HG03139 (cell line): ENCODE measurements at regions not wholly inside any gene's neighbourhood (a gene's known extent, or its start where the extent isn't known, plus 50 kb on each side); places are given as distances from the start of the nearest gene placed in this dataset.

Experiments
- ATAC-seq: cut with Tn5 transposase; IDR thresholded peaks from one replicate; pipeline ENCODE4 v1.9.1; 2021; ENCODE audit not compliant: unreplicated experiment

DNA sequence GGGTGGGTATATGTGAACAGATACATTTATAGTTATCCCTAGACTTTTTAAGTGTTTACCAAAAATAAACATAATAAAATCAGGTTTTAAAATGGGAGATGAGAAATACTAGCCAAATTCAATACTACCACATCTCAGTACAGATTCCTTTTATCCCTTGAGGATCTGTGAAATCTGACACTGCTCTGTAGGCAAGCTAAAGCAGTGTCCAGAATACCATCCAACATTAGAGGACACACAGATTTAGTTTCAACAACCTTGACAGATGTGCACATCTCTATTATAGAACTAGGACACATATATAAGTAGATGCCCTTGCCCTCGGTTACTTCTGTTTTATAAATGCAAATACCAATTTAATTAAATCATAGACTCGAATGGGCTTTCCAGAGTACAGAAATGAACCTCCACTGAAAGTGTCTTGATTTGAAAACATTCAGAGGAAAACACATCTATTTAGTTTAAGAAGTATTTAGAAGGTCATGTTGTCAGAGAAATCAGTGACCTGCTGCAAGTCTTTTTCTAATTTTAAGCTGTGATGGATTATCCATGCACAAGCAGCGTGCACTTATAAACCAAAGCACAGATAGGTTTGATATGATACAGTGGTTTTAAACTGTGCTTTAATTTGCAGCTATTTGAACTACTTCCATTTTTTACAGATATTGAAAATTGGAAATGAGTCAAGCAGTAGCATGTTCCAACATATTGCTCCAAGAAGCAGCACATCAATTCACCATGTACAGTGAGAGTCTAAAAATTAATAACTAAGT is 156.3 kb upstream of the EPHA7 start:
- no peak for ATAC-seq

- no peak for ATAC-seq
These were observed 154.9 kb upstream of the EPHA7 start for GRCh38 chr6:93574299-93574698.

DNA sequence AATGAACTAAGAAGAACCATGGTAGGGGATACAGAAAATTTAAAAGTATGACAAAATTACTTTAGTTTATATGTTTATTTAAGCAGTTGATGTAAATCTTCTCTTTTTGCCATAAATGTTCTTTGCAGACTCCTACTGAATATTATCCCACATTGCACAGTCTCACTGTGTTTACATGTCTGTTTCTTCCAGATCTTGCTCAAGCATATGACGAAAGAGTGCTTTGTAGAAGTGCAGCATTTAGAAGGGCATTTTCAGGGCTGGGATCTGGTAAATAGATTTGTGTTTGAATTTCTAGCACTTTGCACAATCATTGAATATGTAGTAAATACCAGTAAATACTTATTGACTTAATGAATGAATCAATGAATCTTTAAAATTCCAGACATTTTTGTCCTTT is 152.0 kb upstream of the EPHA7 start:
- no peak for ATAC-seq

DNA sequence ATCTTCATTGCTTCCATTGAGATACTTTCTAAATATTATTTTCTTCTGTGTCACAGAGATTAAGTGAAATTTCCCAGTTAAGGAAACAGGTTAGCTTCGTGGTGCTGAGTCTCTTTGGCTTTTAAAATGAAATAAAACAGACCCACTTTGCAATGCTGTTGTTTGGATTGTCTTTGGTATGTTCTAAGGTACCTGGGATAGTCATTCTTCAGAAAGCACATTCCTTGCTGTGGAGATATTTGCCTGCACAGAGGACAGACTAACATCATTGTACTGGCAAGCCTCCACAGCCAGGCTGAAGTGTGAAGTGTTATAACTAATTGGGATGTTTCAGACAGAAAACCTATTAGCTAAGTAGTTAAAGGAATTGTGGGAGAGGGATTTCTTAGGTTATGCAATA is 148.8 kb upstream of the EPHA7 start:
- no peak for ATAC-seq

DNA sequence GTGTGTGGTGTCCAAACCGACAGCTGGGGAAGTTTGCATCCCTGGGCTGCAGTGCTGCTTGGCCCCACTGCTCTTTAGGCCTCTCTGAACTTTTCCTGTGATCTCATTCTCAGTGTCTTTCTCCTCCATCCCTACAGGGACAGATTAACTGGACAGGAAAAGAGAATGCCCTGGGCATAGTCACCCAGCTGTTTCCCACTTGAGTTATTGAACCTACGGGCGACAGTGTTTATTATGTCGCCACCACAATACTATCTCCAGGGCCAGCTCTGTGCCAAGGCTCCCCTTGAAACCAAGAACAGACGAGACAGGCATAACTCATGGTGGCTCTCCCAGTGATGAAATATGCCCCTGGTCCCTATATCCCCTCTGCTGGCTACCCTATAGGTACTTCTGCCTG is 147.8 kb upstream of the EPHA7 start:
- ATAC-seq: no peak

GRCh38 chr6:93566285-93566684 is 146.9 kb upstream of the EPHA7 start:
- no peak for ATAC-seq

DNA sequence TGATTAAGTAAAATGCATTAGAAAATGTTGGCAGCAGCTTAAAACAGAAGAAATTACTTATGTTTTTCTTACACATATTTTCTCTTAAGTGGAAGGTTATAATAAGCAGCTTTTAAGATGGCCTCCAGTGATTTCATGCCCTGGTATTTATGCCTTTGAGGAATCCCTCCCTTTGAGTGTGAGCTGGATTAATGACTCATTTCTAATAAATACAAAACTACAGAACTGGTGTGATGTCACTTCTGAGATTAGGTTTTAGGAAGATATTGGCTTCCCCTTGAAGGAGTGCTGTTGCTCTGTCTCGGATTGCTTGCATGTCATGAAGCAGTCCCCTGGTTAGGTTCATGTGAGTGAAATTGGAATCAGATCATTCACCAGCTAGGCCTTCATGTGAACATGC is 143.2 kb upstream of the EPHA7 start:
- no peak for ATAC-seq

DNA sequence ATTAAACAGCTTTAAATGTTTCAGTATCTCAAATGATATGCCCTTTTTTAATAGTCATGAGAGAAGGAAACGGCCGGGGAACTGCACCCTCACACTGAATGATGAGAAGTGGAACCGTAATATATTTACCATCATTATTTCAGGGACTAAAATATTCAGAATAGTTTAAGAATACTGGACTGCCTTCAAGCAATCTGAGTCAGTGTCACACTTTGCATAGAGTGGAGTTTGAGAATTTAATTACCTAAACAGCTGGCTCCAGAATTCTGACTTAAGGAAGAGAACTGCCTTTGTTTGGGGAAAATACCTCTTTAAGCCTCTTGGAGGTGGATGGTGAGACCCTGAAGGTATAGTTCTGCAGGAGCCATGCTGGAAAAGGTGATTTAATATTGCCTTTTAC is 135.9 kb upstream of the EPHA7 start:
- ATAC-seq: no peak

DNA sequence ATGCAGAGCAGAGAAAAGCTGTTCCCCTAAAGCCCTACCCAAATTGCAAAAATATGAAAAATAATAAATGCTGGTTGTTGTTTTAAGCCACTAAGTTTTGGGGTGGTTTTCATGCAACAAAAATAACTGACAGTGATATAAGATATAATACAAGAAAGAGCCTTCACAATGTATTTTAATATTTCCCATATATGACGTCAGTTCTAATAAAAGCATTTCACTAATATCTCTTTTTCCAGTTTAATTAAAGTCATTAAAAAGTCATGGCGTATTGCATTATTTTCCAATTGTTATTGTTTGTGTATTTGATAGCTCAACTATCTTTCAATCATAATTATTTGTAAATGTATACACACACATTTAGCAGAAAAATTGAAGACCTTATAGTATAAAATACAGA is 134.7 kb upstream of the EPHA7 start:
- no peak for ATAC-seq

DNA sequence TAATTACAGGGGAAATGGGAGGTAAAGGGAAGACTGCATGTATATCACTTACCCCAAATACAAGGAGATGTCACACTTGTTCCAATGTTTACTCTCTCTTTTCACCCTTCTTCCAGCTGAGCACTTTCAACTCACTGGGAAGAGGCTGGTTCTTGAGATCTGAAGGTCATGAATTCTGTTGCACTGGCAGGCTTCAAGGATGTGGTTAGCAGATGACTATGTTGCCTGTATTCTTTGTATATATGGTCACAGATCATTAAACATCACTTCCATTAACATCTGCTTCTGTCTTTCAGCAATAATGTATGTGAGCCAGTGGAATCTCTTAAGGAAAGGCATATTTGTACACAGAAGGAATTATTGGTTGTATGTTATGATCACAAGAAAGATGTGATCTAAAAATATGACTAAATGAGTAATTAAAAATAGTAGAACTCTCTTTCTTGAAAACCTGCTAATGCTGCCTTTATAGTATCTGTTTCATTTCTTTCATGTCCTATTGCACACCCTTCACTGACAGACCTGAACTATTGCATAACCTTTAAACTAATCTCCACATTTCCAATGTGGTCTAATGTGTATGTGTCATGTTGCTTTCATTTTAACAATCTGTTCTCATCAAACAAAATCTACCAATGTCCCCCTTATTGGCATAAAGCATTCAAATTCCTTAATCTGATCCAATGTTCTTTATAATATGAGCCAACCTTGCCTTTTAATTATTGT is 131.4 kb upstream of the EPHA7 start:
- ATAC-seq: no peak

DNA sequence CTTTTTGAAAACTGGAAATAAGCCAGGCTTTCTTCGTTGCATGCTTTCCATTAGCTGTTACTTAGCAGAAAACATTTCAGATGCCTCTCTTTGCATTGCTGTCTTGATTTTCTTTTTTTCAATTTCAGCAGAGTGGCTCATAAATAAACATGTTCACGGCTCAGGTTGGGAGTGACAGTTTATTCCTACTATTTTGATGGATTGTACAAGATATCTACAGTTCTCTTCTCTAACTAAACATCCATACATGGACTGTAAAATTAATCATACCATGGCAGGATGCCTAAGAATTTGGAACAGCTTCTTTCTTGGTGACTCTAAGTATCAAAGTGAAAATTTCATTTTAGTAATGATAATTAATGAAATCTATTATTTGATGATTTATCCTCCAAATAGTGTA is 130.5 kb upstream of the EPHA7 start:
- no peak for ATAC-seq

- ATAC-seq: no peak
These were observed 105.5 kb upstream of the EPHA7 start for GRCh38 chr6:93524671-93525451.

DNA sequence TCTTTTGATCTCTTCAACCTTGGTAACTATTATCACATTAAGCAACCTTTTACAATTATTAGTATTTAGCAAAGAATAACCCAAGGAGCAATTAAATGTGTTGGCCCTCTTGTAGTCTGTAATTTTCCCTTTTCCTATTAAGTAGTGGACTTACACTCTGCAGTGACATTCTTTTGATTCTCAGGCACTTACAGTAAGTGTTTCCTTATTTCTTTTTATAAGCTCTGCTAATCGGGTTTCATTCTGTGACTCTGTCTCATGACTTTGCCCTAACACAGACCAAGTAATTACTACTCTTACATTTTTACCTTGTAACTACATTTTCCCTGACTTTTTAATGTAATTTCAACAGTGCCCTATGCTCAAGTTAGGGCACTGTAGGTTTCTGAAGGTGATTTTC is 104.0 kb upstream of the EPHA7 start:
- ATAC-seq: no peak

DNA sequence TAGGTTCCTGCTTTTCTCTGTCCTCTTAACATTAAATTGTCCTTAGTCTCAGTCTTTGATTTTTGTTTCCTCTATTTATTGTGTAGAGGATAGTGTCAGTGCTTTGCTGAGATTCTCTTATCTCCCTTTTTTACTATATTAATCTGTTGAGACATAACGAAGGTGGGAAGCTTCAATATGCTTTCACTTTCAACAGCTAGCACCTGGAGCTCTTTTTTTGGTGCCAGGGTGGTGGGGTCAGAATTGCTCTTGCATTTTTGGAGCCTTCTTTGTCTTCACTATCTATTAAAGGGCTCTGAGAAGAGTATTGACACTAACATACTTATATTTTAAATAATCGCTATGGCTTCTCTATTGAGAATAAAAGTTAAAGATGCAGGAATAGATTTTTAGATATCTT is 97.1 kb upstream of the EPHA7 start:
- no peak for ATAC-seq

DNA sequence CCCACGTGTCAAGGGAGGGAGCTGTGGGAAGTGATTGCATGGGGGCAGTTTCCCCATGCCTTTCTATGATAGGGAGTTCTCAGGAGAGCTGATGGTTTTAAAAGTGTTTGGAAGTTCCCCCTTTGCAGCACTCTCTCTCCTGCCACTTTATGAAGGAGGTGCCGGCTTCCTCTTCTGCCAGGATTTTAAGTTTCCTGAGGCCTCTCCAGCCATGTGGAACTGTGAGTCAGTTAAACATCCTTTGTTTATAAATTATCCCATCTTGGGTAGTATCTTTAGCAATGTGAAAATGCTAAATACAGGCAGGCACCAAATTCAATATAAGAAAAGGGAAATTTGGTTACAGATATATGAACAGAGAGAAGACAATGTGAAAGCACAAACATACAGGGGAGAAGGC is 96.4 kb upstream of the EPHA7 start:
- ATAC-seq: no peak

DNA sequence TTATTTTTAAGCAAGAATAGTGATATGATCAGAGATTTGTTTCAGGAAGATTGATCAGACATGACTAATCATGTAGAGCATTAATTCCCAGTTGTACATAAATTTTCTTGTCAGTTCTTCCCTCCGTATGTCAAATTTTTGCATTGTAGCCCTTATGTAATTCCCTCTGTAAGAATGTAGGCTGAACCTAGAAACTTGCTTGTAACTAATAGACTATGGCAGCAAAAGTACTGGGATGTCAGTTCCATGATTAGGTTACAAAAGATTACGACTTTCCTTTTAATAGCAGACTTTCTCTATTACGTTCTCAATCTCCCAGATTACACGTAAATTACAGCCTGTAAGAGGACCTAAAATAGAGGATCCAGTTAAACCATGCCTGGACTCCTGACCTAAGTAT is 79.4 kb upstream of the EPHA7 start:
- no peak for ATAC-seq

- no peak for ATAC-seq
These were observed 77.2 kb upstream of the EPHA7 start for GRCh38 chr6:93496548-93496947.

DNA sequence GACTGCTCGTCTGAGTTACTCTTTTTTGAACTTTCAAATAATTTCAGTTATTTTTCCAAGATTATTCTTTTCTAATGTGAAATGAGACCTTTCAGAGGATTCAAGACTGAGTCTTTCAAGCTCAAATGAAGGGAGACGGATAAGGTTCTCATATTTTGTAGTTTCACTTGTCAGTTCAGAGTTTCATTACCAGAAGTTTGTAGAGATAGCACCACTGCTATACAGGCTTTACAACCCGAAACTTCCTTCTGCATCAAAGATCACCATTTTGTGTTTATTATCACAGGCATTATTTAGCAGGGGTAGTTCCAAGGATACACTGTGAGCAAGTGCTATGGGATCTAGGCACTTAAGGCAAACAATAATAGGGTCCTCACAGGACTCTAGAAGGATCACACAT is 74.7 kb upstream of the EPHA7 start:
- no peak for ATAC-seq

DNA sequence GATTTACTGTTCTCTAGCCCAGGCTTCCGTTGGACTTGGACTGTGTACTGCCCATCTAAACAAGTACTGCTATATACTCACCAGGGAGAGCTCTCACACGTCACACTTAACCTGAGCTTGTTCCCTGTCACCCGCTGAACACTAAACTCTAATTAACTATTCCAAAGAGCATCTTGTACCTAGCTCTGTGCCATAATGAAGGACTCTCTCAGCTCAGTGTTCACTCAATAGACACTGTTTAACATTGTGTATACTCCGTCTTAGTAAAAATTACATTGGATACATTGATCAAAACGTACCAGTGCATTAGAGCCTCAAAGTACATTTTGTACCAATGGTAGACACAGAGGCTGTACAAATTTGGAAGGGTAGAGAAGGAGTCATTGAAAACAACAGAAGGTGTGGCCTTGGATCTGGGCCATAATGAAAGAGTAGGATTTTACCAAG is 55.4 kb upstream of the EPHA7 start:
- no peak for ATAC-seq

DNA sequence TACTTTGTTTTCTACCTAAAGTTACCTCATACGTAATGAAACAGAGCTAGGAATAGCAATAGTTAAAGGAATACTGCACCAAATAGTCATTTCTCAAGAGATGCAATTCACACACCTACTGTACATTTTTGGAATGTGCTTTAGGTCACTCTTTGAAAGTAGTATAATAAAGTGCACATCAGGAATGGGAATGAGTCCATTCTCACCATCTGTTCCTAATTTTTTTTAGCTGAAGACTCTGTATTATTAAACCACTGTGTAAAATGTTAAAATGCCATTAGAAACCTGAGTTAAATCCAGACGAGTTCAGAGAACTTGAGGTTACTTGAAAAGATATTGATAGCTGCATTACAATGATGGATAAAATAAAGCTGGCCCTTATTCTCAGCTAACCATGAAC is 51.9 kb upstream of the EPHA7 start:
- no peak for ATAC-seq
